ENCODE measurements at regions not wholly inside any gene's neighbourhood (a gene's known extent, or its start where the extent isn't known, plus 50 kb on each side); places are given as distances from the start of the nearest gene placed in this dataset.

GRCh38 chr16:55030944-55031343 lies 100.3 kb downstream of the IRX5 start:
- TF ChIP-seq, protein P1, sequence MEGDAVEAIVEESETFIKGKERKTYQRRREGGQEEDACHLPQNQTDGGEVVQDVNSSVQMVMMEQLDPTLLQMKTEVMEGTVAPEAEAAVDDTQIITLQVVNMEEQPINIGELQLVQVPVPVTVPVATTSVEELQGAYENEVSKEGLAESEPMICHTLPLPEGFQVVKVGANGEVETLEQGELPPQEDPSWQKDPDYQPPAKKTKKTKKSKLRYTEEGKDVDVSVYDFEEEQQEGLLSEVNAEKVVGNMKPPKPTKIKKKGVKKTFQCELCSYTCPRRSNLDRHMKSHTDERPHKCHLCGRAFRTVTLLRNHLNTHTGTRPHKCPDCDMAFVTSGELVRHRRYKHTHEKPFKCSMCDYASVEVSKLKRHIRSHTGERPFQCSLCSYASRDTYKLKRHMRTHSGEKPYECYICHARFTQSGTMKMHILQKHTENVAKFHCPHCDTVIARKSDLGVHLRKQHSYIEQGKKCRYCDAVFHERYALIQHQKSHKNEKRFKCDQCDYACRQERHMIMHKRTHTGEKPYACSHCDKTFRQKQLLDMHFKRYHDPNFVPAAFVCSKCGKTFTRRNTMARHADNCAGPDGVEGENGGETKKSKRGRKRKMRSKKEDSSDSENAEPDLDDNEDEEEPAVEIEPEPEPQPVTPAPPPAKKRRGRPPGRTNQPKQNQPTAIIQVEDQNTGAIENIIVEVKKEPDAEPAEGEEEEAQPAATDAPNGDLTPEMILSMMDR (optimal IDR thresholded peaks at IDR 0.05 in 1 of 3, IDR thresholded peaks at IDR 0.05 in 1 of 3, conservative IDR thresholded peaks at IDR 0.05 in 1 of 3; ENCODE audit: extremely low read depth in 1 of 3, insufficient read depth in 2 of 3, low read length in 3 of 3), result no peak
- no peak for TF ChIP-seq EZH2 (IDR thresholded peaks at IDR 0.05; ENCODE audit: low read length)
